IMR-90 (cell line): ENCODE measurements at regions not wholly inside any gene's neighbourhood (a gene's known extent, or its start where the extent isn't known, plus 50 kb on each side); places are given as distances from the start of the nearest gene placed in this dataset.

Source experiments
- ATAC-seq: fragments of 200-7000 bp; cut with Tn5 transposase; 2 replicates; pipeline ENCODE4 v1.9.1; 2020; ENCODE audit warnings: low read depth, mild to moderate bottlenecking, moderate library complexity
- BruUV-seq: library from RNA; stranded (reverse); fragments of 400-500 nt; replicated peaks from 2 replicates; lab custom pipeline; 2021; lab: Mats Ljungman, UMichigan
- CTCF ChIA-PET: fragments of 300-600 bp; formaldehyde crosslinking; extraction: SDS; loops from one replicate; lab custom pipeline; 2021; ENCODE audit warnings: antibody characterized with exemption; lab: Yijun Ruan, JAX
- POLR2A ChIA-PET: fragments of 300-600 bp; sonication (Branson Sonifier 250); formaldehyde crosslinking; loops from one replicate; lab custom pipeline; 2022; ENCODE audit warnings: antibody characterized with exemption; ENCODE audit not compliant: unreplicated experiment; lab: Charles Lee
- DNase-seq: peaks from one replicate; pipeline ENCODE4 v3.0.0; 2013
- H2AFZ ChIP-seq: replicated peaks from 2 replicates; pipeline ENCODE3; 2013; ENCODE audit warnings: low read length, mild to moderate bottlenecking; ENCODE audit not compliant: poor library complexity
- H2AK5ac ChIP-seq: 2 replicates; pipeline ENCODE4 v1.6.1; 2013; ENCODE audit warnings: low read depth, low read length, inconsistent platforms
- H2AK9ac ChIP-seq: replicated peaks from 2 replicates; pipeline ENCODE3; 2013; ENCODE audit warnings: mild to moderate bottlenecking, low read depth, low read length, moderate library complexity; ENCODE audit not compliant: poor library complexity
- H2BK120ac ChIP-seq: 2 replicates; pipeline ENCODE4 v1.6.1; 2013; ENCODE audit warnings: low read depth, low read length, inconsistent platforms
- H2BK15ac ChIP-seq: 3 replicates; pipeline ENCODE4 v1.6.1; 2013; ENCODE audit warnings: low read depth, low read length, inconsistent platforms
- H2BK20ac ChIP-seq: 2 replicates; pipeline ENCODE4 v1.6.1; 2013; ENCODE audit warnings: low read depth, mild to moderate bottlenecking, inconsistent platforms, low read length, moderate library complexity
- H2BK5ac ChIP-seq: 2 replicates; pipeline ENCODE4 v1.6.1; 2013; ENCODE audit warnings: mild to moderate bottlenecking, low read depth, low read length, inconsistent platforms; ENCODE audit not compliant: poor library complexity, severe bottlenecking
- H3K14ac ChIP-seq: replicated peaks from 2 replicates; pipeline ENCODE4 v1.6.1; 2013; ENCODE audit warnings: low read depth, low read length, inconsistent platforms
- H3K18ac ChIP-seq: 2 replicates; pipeline ENCODE4 v1.6.1; 2013; ENCODE audit warnings: low read depth, low read length, control low read depth
- H3K23ac ChIP-seq: 2 replicates; pipeline ENCODE4 v1.6.1; 2013; ENCODE audit warnings: low read depth, low read length, inconsistent platforms
- H3K27ac ChIP-seq: 2 replicates; pipeline ENCODE4 v1.5.1; 2013; ENCODE audit warnings: mild to moderate bottlenecking, control low read depth, low read length; ENCODE audit not compliant: insufficient read depth
- H3K27me3 ChIP-seq: 2 replicates; pipeline ENCODE4 v1.6.1; 2013; ENCODE audit warnings: low read length; ENCODE audit not compliant: control insufficient read depth, insufficient read depth
- H3K36me3 ChIP-seq: 2 replicates; pipeline ENCODE4 v1.6.1; 2013; ENCODE audit warnings: low read length, mixed read lengths; ENCODE audit not compliant: control insufficient read depth, insufficient read depth
- H3K4ac ChIP-seq: 2 replicates; pipeline ENCODE4 v1.6.1; 2013; ENCODE audit warnings: low read depth, low read length, inconsistent platforms
- H3K4me1 ChIP-seq: 2 replicates; pipeline ENCODE4 v1.6.1; 2013; ENCODE audit warnings: low read length, mixed read lengths; ENCODE audit not compliant: control insufficient read depth, insufficient read depth
- H3K4me2 ChIP-seq: 2 replicates; pipeline ENCODE4 v1.6.1; 2013; ENCODE audit warnings: low read depth, mild to moderate bottlenecking, control low read depth, low read length, moderate library complexity
- H3K4me3 ChIP-seq: 2 replicates; pipeline ENCODE4 v1.5.1; 2013; ENCODE audit warnings: low read depth, mild to moderate bottlenecking, control low read depth, low read length, moderate library complexity; ENCODE audit not compliant: insufficient read depth
- H3K56ac ChIP-seq: 2 replicates; pipeline ENCODE4 v1.6.1; 2013; ENCODE audit warnings: low read length, inconsistent platforms; ENCODE audit not compliant: insufficient read depth; ENCODE audit errors: extremely low read depth
- H3K79me1 ChIP-seq, 2 experiments: 2 replicates each; pipeline ENCODE4 v1.6.1; 2013; ENCODE audit warnings: low read length in 2 of 2, inconsistent platforms in 1 of 2, low read depth in 1 of 2
- H3K9ac ChIP-seq: 2 replicates; pipeline ENCODE4 v1.6.1; 2013; ENCODE audit warnings: low read depth, low read length, control low read depth
- H3K9me1 ChIP-seq: 2 replicates; pipeline ENCODE4 v1.6.1; 2013; ENCODE audit warnings: low read length, inconsistent platforms; ENCODE audit not compliant: insufficient read depth
- H3K9me3 ChIP-seq: 2 replicates; pipeline ENCODE4 v1.6.1; 2013; ENCODE audit warnings: low read length; ENCODE audit not compliant: control insufficient read depth, insufficient read depth
- H4K20me1 ChIP-seq: 2 replicates; pipeline ENCODE4 v1.6.1; 2013; ENCODE audit warnings: low read length, inconsistent platforms; ENCODE audit not compliant: insufficient read depth
- H4K5ac ChIP-seq: 2 replicates; pipeline ENCODE4 v1.6.1; 2013; ENCODE audit warnings: mild to moderate bottlenecking, low read depth, low read length, control low read depth
- H4K8ac ChIP-seq, 2 experiments: 2 replicates each; pipeline ENCODE4 v1.6.1; 2013; ENCODE audit warnings: low read depth in 2 of 2, low read length in 2 of 2, control low read depth in 1 of 2, inconsistent platforms in 1 of 2
- H4K91ac ChIP-seq: 2 replicates; pipeline ENCODE4 v1.6.1; 2013; ENCODE audit warnings: low read depth, low read length, inconsistent platforms; ENCODE audit not compliant: insufficient read depth
- BHLHE40 ChIP-seq: fragments of 150-350 bp; IDR thresholded peaks from 2 replicates; pipeline ENCODE4 v1.6.1; 2016; ENCODE audit warnings: mild to moderate bottlenecking, low read depth, low read length
- CHD1 ChIP-seq: IDR thresholded peaks from 2 replicates; pipeline ENCODE4 v1.6.1; 2012; ENCODE audit warnings: low read depth, low read length, improper control_type of control experiment
- FOS ChIP-seq: fragments of 150-350 bp; IDR thresholded peaks from 2 replicates; pipeline ENCODE4 v1.6.1; 2016; ENCODE audit warnings: low read depth, low read length
- MAFK ChIP-seq: IDR thresholded peaks from 2 replicates; pipeline ENCODE4 v1.6.1; 2012; ENCODE audit warnings: low read depth, low read length, improper control_type of control experiment
- MXI1 ChIP-seq: IDR thresholded peaks from 2 replicates; pipeline ENCODE4 v1.6.1; 2012; ENCODE audit warnings: low read depth, mild to moderate bottlenecking, low read length, moderate library complexity, borderline replicate concordance
- NFE2L2 ChIP-seq: fragments of 150-350 bp; IDR thresholded peaks from 2 replicates; pipeline ENCODE4 v1.6.1; 2016; ENCODE audit warnings: low read depth, mild to moderate bottlenecking, low read length
- RCOR1 ChIP-seq: IDR thresholded peaks from 2 replicates; pipeline ENCODE4 v1.6.1; 2012; ENCODE audit warnings: mild to moderate bottlenecking, low read length, improper control_type of control experiment; ENCODE audit not compliant: insufficient replicate concordance
- WGBS, 2 experiments: methylation state at CpG; one replicate each; pipeline versions ENCODE4 v1.1.5 to v1.1.7; 2013; ENCODE audit warnings: missing lambda C conversion rate in 2 of 2; ENCODE audit not compliant: insufficient read length in 1 of 2; ENCODE audit errors: extremely low coverage in 2 of 2; 5-methylcytosine and 5-hydroxymethylcytosine counted together
- dilution Hi-C: fragments of 300-500 bp; cut with HindIII; formaldehyde crosslinking; loops from one replicate; pipeline ENCODE4 v1.14.3; 2018; ENCODE audit warnings: low sequenced_read_pairs; ENCODE audit not compliant: unreplicated experiment
- in situ Hi-C: fragments of 300-500 bp; cut with MboI; formaldehyde crosslinking; loops from 3 replicates; pipeline ENCODE4 v1.14.3; 2019; ENCODE audit warnings: low sequenced_read_pairs, inconsistent platforms, mixed read lengths
- intact Hi-C: fragments of 100-400 bp; cut with micrococcal nuclease; formaldehyde crosslinking; loops from 2 replicates; pipeline ENCODE4 v1.10.0; 2022
- TF ChIP-seq, protein P1 (sequence below): fragments of 150-350 bp; IDR thresholded peaks from 2 replicates; pipeline ENCODE4 v1.6.1; 2017; ENCODE audit warnings: mild to moderate bottlenecking, antibody characterized with exemption, low read length, low read depth
- TF ChIP-seq, protein P2 (sequence below): conservative IDR thresholded peaks from 2 replicates; pipeline ENCODE4 v1.5.1; 2012; ENCODE audit warnings: mild to moderate bottlenecking, low read depth, low read length, improper control_type of control experiment

DNA sequence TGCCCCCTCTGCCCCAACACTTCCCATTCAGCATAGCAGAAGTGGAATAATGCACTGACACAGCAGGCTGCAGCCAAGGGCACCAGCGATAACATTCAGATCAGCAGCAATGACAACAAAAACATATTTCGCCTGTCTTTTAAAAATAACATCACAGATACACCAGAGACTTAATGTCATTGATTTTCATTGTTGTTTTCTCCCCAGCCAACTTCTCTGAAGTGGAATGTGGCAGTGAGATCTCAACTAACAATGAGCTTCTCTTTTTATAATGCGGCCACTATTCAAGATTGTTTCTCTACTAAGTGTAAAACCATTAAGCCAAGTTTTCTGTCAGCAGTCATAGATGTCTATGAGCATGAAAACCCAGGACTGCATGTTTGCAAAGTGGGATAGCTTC, 158.2 kb upstream of the TMEM229A start:
- H3K4me1 ChIP-seq, result no peaks in the 10 kb centered on the region
- no peak for ATAC-seq
- WGBS, 2 experiments, result no CpG with 5 or more reads among the region's 3 CpGs
- no peak overlapping the region for H2AK9ac ChIP-seq
- no peak overlapping the region for H3K27ac ChIP-seq
- no peak overlapping the region for H2AK5ac ChIP-seq
- no peak overlapping the region for H3K18ac ChIP-seq
- H3K27me3 ChIP-seq, result no peaks in the 10 kb centered on the region
- intact Hi-C loops, result no loop called here
- dilution Hi-C loops, result no loop called here
- in situ Hi-C loops, result no loop called here
- H4K8ac ChIP-seq, result no peak overlapping the region
- H4K91ac ChIP-seq, result no peak overlapping the region
- H2BK15ac ChIP-seq, result no peak overlapping the region
- H2BK20ac ChIP-seq, result no peak overlapping the region
- BruUV-seq, result no TSS peak
- no peak overlapping the region for H2BK5ac ChIP-seq
- no peak overlapping the region for H3K23ac ChIP-seq
- no peak overlapping the region for H2BK120ac ChIP-seq
- no peaks in the 10 kb centered on the region for H3K36me3 ChIP-seq
- no peak overlapping the region for H3K9ac ChIP-seq
- no peak overlapping the region for H3K56ac ChIP-seq
- no peak for DNase-seq
- H3K14ac ChIP-seq, result no peak overlapping the region
- no peak overlapping the region for H4K5ac ChIP-seq
- no peak overlapping the region for H3K4ac ChIP-seq
- no peak overlapping the region for H3K4me3 ChIP-seq
- no peak overlapping the region for H2AFZ ChIP-seq
- CTCF ChIA-PET, result no interaction called here
- no peak overlapping the region for H3K4me2 ChIP-seq
- no peaks in the 10 kb centered on the region for H3K79me1 ChIP-seq
- POLR2A ChIA-PET, result no interaction called here
- no peaks in the 10 kb centered on the region for H3K9me3 ChIP-seq
- H3K9me1 ChIP-seq, result no peaks in the 10 kb centered on the region
- no peaks in the 10 kb centered on the region for H4K20me1 ChIP-seq
- no peak for TF ChIP-seq FOS
- no peak for TF ChIP-seq CHD1
- TF ChIP-seq MAFK, result no peak
- TF ChIP-seq, protein P1, sequence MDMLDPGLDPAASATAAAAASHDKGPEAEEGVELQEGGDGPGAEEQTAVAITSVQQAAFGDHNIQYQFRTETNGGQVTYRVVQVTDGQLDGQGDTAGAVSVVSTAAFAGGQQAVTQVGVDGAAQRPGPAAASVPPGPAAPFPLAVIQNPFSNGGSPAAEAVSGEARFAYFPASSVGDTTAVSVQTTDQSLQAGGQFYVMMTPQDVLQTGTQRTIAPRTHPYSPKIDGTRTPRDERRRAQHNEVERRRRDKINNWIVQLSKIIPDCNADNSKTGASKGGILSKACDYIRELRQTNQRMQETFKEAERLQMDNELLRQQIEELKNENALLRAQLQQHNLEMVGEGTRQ, result no peak
- no peak for TF ChIP-seq MXI1
- TF ChIP-seq BHLHE40, result no peak
- TF ChIP-seq RCOR1, result no peak
- no peak for TF ChIP-seq NFE2L2
- TF ChIP-seq, protein P2, sequence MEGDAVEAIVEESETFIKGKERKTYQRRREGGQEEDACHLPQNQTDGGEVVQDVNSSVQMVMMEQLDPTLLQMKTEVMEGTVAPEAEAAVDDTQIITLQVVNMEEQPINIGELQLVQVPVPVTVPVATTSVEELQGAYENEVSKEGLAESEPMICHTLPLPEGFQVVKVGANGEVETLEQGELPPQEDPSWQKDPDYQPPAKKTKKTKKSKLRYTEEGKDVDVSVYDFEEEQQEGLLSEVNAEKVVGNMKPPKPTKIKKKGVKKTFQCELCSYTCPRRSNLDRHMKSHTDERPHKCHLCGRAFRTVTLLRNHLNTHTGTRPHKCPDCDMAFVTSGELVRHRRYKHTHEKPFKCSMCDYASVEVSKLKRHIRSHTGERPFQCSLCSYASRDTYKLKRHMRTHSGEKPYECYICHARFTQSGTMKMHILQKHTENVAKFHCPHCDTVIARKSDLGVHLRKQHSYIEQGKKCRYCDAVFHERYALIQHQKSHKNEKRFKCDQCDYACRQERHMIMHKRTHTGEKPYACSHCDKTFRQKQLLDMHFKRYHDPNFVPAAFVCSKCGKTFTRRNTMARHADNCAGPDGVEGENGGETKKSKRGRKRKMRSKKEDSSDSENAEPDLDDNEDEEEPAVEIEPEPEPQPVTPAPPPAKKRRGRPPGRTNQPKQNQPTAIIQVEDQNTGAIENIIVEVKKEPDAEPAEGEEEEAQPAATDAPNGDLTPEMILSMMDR, result no peak
